ENCODE measurements at regions not wholly inside any gene's neighbourhood (a gene's known extent, or its start where the extent isn't known, plus 50 kb on each side); places are given as distances from the start of the nearest gene placed in this dataset.

DNA sequence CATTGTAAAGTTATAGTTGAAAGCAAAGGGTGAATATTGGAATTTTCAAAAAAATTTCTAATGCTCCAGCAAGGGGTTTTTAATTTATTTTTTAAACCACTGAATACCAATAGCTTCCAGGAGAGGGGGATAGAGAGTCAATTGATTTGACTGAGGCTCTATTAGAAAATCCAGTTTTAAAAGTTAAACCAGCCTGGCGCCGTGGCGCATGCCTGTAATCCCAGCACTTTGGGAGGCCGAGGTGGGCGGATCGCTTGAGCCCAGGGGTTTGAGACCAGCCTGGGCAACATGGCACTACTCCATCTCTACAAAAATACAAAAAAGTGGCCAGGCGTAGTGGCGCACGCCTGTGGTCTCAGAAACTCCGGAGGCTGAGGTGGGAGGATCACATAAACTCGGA, 150.1 kb downstream of the SLC38A4 start (continued):
- no peak for TF ChIP-seq USF1 (CRISPR knock-in tag; IDR thresholded peaks at IDR 0.05)
- TF ChIP-seq ZNF512 (CRISPR knock-in tag; IDR thresholded peaks at IDR 0.05; ENCODE audit: borderline replicate concordance): no peak
- TF ChIP-seq, protein P1, sequence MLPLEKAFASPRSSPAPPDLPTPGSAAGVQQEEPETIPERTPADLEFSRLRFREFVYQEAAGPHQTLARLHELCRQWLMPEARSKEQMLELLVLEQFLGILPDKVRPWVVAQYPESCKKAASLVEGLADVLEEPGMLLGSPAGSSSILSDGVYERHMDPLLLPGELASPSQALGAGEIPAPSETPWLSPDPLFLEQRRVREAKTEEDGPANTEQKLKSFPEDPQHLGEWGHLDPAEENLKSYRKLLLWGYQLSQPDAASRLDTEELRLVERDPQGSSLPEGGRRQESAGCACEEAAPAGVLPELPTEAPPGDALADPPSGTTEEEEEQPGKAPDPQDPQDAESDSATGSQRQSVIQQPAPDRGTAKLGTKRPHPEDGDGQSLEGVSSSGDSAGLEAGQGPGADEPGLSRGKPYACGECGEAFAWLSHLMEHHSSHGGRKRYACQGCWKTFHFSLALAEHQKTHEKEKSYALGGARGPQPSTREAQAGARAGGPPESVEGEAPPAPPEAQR (CRISPR knock-in tag; IDR thresholded peaks at IDR 0.05): no peak

DNA sequence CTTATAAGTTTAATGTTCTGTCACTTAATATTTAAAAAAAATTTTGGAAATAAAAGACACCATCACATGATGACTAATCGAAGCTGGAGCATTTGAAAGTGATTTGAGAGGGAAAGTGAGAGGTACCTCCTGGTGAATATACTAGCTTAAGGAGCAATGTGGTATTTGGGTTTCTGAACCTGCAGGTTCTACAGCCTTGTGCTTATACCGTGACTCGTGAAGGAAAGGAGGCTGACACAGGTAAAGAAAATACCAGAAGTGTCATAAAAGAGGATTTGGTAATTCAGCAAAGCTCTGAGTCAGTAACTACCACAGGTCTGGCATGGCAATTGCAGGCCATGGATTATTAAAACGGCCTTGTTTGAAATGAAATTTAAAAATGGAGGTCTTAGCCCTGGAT, 151.0 kb downstream of the SLC38A4 start:
- CTCF ChIA-PET: interaction anchor here (0.7 to 2.3 kb wide), 9 partner anchors 11 to 549 kb away, joined by 3 to 10 read pairs (median 4); no protein-coding TSS in a partner anchor
- no peaks in the 10 kb centered on the region for H3K27me3 Mint-ChIP-seq (ENCODE audit: low read depth)
- no peak overlapping the region for H3K27ac Mint-ChIP-seq
- peaks cover 23% of the 10 kb centered on the region for H3K36me3 Mint-ChIP-seq
- H3K4me1 Mint-ChIP-seq: peaks cover 64% of the 10 kb centered on the region
- no peak overlapping the region for H3K4me3 Mint-ChIP-seq
- no peak for ATAC-seq
- POLR2A ChIA-PET: interaction anchor here (1.4 kb wide), 1 partner anchor 318 kb away, joined by 3 read pairs; no protein-coding TSS in a partner anchor
- DNase-seq (ENCODE audit: low spot score): no peak
- peaks cover 28% of the 10 kb centered on the region for H3K9me3 Mint-ChIP-seq
- TF ChIP-seq, protein P2, sequence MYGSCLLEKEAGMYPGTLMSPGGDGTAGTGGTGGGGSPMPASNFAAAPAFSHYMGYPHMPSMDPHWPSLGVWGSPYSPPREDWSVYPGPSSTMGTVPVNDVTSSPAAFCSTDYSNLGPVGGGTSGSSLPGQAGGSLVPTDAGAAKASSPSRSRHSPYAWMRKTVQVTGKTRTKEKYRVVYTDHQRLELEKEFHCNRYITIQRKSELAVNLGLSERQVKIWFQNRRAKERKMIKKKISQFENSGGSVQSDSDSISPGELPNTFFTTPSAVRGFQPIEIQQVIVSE (CRISPR knock-in tag; IDR thresholded peaks at IDR 0.05; ENCODE audit: borderline replicate concordance): no peak
- TF ChIP-seq, protein P3, sequence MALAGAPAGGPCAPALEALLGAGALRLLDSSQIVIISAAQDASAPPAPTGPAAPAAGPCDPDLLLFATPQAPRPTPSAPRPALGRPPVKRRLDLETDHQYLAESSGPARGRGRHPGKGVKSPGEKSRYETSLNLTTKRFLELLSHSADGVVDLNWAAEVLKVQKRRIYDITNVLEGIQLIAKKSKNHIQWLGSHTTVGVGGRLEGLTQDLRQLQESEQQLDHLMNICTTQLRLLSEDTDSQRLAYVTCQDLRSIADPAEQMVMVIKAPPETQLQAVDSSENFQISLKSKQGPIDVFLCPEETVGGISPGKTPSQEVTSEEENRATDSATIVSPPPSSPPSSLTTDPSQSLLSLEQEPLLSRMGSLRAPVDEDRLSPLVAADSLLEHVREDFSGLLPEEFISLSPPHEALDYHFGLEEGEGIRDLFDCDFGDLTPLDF (CRISPR knock-in tag; IDR thresholded peaks at IDR 0.05): no peak
- TF ChIP-seq TEAD1 (CRISPR knock-in tag; IDR thresholded peaks at IDR 0.05): no peak
- TF ChIP-seq RELA (CRISPR knock-in tag; IDR thresholded peaks at IDR 0.05; ENCODE audit: borderline replicate concordance): no peak
- TF ChIP-seq NFATC4 (CRISPR knock-in tag; IDR thresholded peaks at IDR 0.05): no peak
- TF ChIP-seq MXD4 (CRISPR knock-in tag; IDR thresholded peaks at IDR 0.05; ENCODE audit: borderline replicate concordance): no peak
- TF ChIP-seq NFE2L1 (CRISPR knock-in tag; IDR thresholded peaks at IDR 0.05): no peak

DNA sequence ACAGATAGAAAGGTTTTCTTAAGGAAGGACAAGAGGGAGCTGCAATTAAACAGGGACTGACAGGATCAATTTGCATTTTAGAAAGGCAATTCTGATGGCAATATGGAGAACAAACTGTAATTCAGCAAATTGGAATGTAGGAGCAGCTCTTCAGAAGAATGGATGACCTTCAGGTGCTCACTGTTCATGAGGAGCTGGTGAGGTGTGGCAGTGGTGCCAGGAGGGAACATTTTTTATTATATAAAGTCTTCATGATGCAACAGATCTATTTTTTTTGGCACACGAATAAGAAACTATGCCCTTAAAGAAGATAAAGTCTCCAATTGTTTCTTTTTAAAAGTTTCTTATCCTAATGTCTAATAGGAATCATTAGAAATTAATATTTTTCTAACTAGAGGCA, 151.7 kb downstream of the SLC38A4 start:
- POLR2A ChIA-PET: interaction anchor here (1.4 kb wide), 1 partner anchor 318 kb away, joined by 3 read pairs; no protein-coding TSS in a partner anchor
- Mint-ChIP-seq H3K27me3 (ENCODE audit: low read depth) (no peaks in the 10 kb centered on the region), H3K4me3 (no peak overlapping the region), H3K27ac (no peak overlapping the region), H3K36me3 (peaks cover 28% of the 10 kb centered on the region), H3K4me1 (peaks cover 65% of the 10 kb centered on the region), H3K9me3 (peaks cover 33% of the 10 kb centered on the region)
- DNase-seq (ENCODE audit: low spot score): no peak
- CTCF ChIA-PET: interaction anchor here (0.7 to 2.3 kb wide), 7 partner anchors 12 to 549 kb away, joined by 3 to 6 read pairs (median 4); no protein-coding TSS in a partner anchor
- no peak for ATAC-seq
- TF ChIP-seq NFE2L1 (CRISPR knock-in tag; IDR thresholded peaks at IDR 0.05): no peak
- no peak for TF ChIP-seq SP1 (CRISPR knock-in tag; conservative IDR thresholded peaks at IDR 0.05)
- no peak for TF ChIP-seq ZNF219 (CRISPR knock-in tag; IDR thresholded peaks at IDR 0.05; ENCODE audit: borderline replicate concordance)
- TF ChIP-seq ERG (CRISPR knock-in tag; IDR thresholded peaks at IDR 0.05): no peak
- TF ChIP-seq, protein P4, sequence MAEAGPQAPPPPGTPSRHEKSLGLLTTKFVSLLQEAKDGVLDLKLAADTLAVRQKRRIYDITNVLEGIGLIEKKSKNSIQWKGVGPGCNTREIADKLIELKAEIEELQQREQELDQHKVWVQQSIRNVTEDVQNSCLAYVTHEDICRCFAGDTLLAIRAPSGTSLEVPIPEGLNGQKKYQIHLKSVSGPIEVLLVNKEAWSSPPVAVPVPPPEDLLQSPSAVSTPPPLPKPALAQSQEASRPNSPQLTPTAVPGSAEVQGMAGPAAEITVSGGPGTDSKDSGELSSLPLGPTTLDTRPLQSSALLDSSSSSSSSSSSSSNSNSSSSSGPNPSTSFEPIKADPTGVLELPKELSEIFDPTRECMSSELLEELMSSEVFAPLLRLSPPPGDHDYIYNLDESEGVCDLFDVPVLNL (CRISPR knock-in tag; IDR thresholded peaks at IDR 0.05; ENCODE audit: borderline replicate concordance, low read depth): no peak
- TF ChIP-seq, protein P5, sequence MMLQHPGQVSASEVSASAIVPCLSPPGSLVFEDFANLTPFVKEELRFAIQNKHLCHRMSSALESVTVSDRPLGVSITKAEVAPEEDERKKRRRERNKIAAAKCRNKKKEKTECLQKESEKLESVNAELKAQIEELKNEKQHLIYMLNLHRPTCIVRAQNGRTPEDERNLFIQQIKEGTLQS (CRISPR knock-in tag; conservative IDR thresholded peaks at IDR 0.05): no peak
- TF ChIP-seq, protein P6, sequence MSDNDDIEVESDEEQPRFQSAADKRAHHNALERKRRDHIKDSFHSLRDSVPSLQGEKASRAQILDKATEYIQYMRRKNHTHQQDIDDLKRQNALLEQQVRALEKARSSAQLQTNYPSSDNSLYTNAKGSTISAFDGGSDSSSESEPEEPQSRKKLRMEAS (CRISPR knock-in tag; IDR thresholded peaks at IDR 0.05): no peak
- no peak for TF ChIP-seq CBFB (CRISPR knock-in tag; IDR thresholded peaks at IDR 0.05; ENCODE audit: low read depth)
- no peak for TF ChIP-seq MYBL2 (CRISPR knock-in tag; IDR thresholded peaks at IDR 0.05)
- no peak for TF ChIP-seq IRF1 (CRISPR knock-in tag; IDR thresholded peaks at IDR 0.05)
- TF ChIP-seq NR3C1 (CRISPR knock-in tag; conservative IDR thresholded peaks at IDR 0.05; ENCODE audit: low read depth): no peak
- TF ChIP-seq ZNF416 (CRISPR knock-in tag; IDR thresholded peaks at IDR 0.05): no peak

All from WTC11 (cell line).